A673 (cell line): ENCODE measurements at regions not wholly inside any gene's neighbourhood (a gene's known extent, or its start where the extent isn't known, plus 50 kb on each side); places are given as distances from the start of the nearest gene placed in this dataset.

Experiments used
- BruUV-seq: library from RNA; stranded (reverse); fragments of 400-500 nt; replicated peaks from 2 replicates; lab custom pipeline; 2021; lab: Mats Ljungman, UMichigan
- CTCF ChIA-PET: fragments of 300-600 bp; sonication (Branson Sonifier 250); formaldehyde crosslinking; loops from one replicate; lab custom pipeline; 2022; ENCODE audit warnings: antibody characterized with exemption; lab: Charles Lee
- POLR2A ChIA-PET: fragments of 300-600 bp; sonication (Branson Sonifier 250); formaldehyde crosslinking; loops from one replicate; lab custom pipeline; 2022; ENCODE audit warnings: antibody characterized with exemption; ENCODE audit not compliant: low non-redundant PET; lab: Charles Lee
- DNase-seq: peaks from one replicate; pipeline ENCODE4 v3.0.0-alpha.2; 2015; ENCODE audit warnings: low spot score
- H3K27ac ChIP-seq: fragments of 200-600 bp; sonication (generic); 2 replicates; pipeline ENCODE4 v1.5.1; 2016; ENCODE audit warnings: mixed run types, low read depth, mild to moderate bottlenecking, mixed read lengths, antibody characterized with exemption, low read length; ENCODE audit not compliant: poor library complexity, severe bottlenecking
- H3K27me3 ChIP-seq: fragments of 200-600 bp; sonication (generic); replicated peaks from 2 replicates; pipeline ENCODE4 v1.6.1; 2017; ENCODE audit warnings: mixed run types, low read depth, mild to moderate bottlenecking, mixed read lengths, antibody characterized with exemption, low read length; ENCODE audit not compliant: insufficient read depth, poor library complexity
- H3K36me3 ChIP-seq: fragments of 200-600 bp; sonication (generic); 2 replicates; pipeline ENCODE4 v1.6.1; 2016; ENCODE audit warnings: mixed run types, mild to moderate bottlenecking, mixed read lengths, antibody characterized with exemption, low read length; ENCODE audit not compliant: insufficient read depth, poor library complexity, severe bottlenecking
- H3K4me1 ChIP-seq: fragments of 200-600 bp; sonication (generic); 2 replicates; pipeline ENCODE4 v1.6.1; 2017; ENCODE audit warnings: mixed run types, mild to moderate bottlenecking, mixed read lengths, antibody characterized with exemption, low read length; ENCODE audit not compliant: insufficient read depth, poor library complexity, severe bottlenecking
- H3K4me3 ChIP-seq: fragments of 200-600 bp; sonication (generic); 2 replicates; pipeline ENCODE4 v1.5.1; 2016; ENCODE audit warnings: low read depth, mixed run types, mild to moderate bottlenecking, mixed read lengths, low read length; ENCODE audit not compliant: poor library complexity, severe bottlenecking
- H3K9me3 ChIP-seq: fragments of 200-600 bp; sonication (generic); 2 replicates; pipeline ENCODE4 v1.6.1; 2016; ENCODE audit warnings: mixed run types, low read depth, mild to moderate bottlenecking, mixed read lengths, antibody characterized with exemption, low read length; ENCODE audit not compliant: poor library complexity, severe bottlenecking
- CTCF ChIP-seq: fragments of 300-800, 200-600 bp; sonication (generic); conservative IDR thresholded peaks from 2 replicates; pipeline ENCODE4 v1.5.1; 2017; ENCODE audit warnings: low read depth, mild to moderate bottlenecking, antibody characterized with exemption, low read length, moderate library complexity, mixed read lengths
- EZH2 ChIP-seq: fragments of 200-600 bp; sonication (generic); IDR thresholded peaks from 2 replicates; pipeline ENCODE4 v1.6.1; 2017; ENCODE audit warnings: borderline replicate concordance, low read depth, mild to moderate bottlenecking, mixed read lengths, antibody characterized with exemption, low read length; ENCODE audit not compliant: poor library complexity, severe bottlenecking
- intact Hi-C: fragments of 100-400 bp; cut with micrococcal nuclease; formaldehyde crosslinking; loops from one replicate; pipeline ENCODE4 v1.10.0; 2022; ENCODE audit not compliant: unreplicated experiment

- intact Hi-C loops: no loop called here
- TF ChIP-seq CTCF (no peak), EZH2 (no peak)
- ChIA-PET CTCF (no interaction called here), POLR2A (no interaction called here)
- Histone ChIP-seq H3K4me1 (no peaks in the 10 kb centered on the region), H3K4me3 (no peak overlapping the region), H3K36me3 (no peaks in the 10 kb centered on the region), H3K9me3 (no peaks in the 10 kb centered on the region), H3K27me3 (peaks cover 13% of the 10 kb centered on the region), H3K27ac (no peak overlapping the region)
- DNase-seq: no peak
- no TSS peak for BruUV-seq
These were observed 98.7 kb upstream of the AGBL1 start for GRCh38 chr15:85980946-85981345.

- Histone ChIP-seq H3K4me1 (no peaks in the 10 kb centered on the region), H3K4me3 (no peak overlapping the region), H3K27me3 (no peaks in the 10 kb centered on the region), H3K36me3 (no peaks in the 10 kb centered on the region), H3K9me3 (no peaks in the 10 kb centered on the region), H3K27ac (no peak overlapping the region)
- TF ChIP-seq EZH2: no peak
- no peak for TF ChIP-seq CTCF
- DNase-seq: no peak
- BruUV-seq: no TSS peak
- CTCF ChIA-PET: no interaction called here
- intact Hi-C loops: no loop called here
- POLR2A ChIA-PET: no interaction called here
These were observed 95.4 kb upstream of the AGBL1 start for GRCh38 chr15:85984241-85984640.

GRCh38 chr15:85986116-85986515 is 93.6 kb upstream of the AGBL1 start:
- no peak overlapping the region for H3K4me3 ChIP-seq
- H3K4me1 ChIP-seq: no peaks in the 10 kb centered on the region
- no peak for TF ChIP-seq EZH2
- H3K27me3 ChIP-seq: no peaks in the 10 kb centered on the region
- intact Hi-C loops: no loop called here
- POLR2A ChIA-PET: no interaction called here
- no peaks in the 10 kb centered on the region for H3K36me3 ChIP-seq
- DNase-seq: no peak
- no peaks in the 10 kb centered on the region for H3K9me3 ChIP-seq
- no TSS peak for BruUV-seq
- CTCF ChIA-PET: no interaction called here
- no peak overlapping the region for H3K27ac ChIP-seq

GRCh38 chr15:85986741-85987140 is 92.9 kb upstream of the AGBL1 start:
- H3K36me3 ChIP-seq: no peaks in the 10 kb centered on the region
- TF ChIP-seq EZH2 (no peak), CTCF (no peak)
- intact Hi-C loops: no loop called here
- H3K27ac ChIP-seq: no peak overlapping the region
- H3K4me3 ChIP-seq: no peak overlapping the region
- POLR2A ChIA-PET: no interaction called here
- no peaks in the 10 kb centered on the region for H3K9me3 ChIP-seq
- no peaks in the 10 kb centered on the region for H3K4me1 ChIP-seq
- no TSS peak for BruUV-seq
- no peak for DNase-seq
- no peaks in the 10 kb centered on the region for H3K27me3 ChIP-seq
- CTCF ChIA-PET: no interaction called here
